BJ (cell line): ENCODE measurements at regions not wholly inside any gene's neighbourhood (a gene's known extent, or its start where the extent isn't known, plus 50 kb on each side); places are given as distances from the start of the nearest gene placed in this dataset.

Source experiments
- CTCF ChIA-PET: fragments of 350-600 bp; formaldehyde crosslinking; extraction: SDS; loops from one replicate; lab custom pipeline; 2021; ENCODE audit warnings: antibody characterized with exemption, inconsistent platforms; lab: Yijun Ruan, JAX
- POLR2A ChIA-PET: fragments of 300-600 bp; sonication (Branson Sonifier 250); formaldehyde crosslinking; extraction: SDS; loops from one replicate; lab custom pipeline; 2021; ENCODE audit warnings: antibody characterized with exemption; lab: Charles Lee
- DNase-seq: peaks from one replicate; pipeline ENCODE4 v3.0.0-alpha.2; 2011; ENCODE audit warnings: low read depth
- H3K27me3 ChIP-seq: 2 replicates; pipeline ENCODE4 v1.6.0; 2011; ENCODE audit warnings: low read length; ENCODE audit not compliant: control insufficient read depth, insufficient read depth
- H3K36me3 ChIP-seq: 2 replicates; pipeline ENCODE4 v1.5.1; 2011; ENCODE audit warnings: low read length; ENCODE audit not compliant: control insufficient read depth, insufficient read depth
- H3K4me3 ChIP-seq: 2 replicates; pipeline ENCODE4 v1.5.1; 2011; ENCODE audit warnings: low read depth, mild to moderate bottlenecking, control low read depth, low read length
- TF ChIP-seq, protein P1 (sequence below): IDR thresholded peaks from 2 replicates; pipeline ENCODE4 v1.5.1; 2011; ENCODE audit warnings: low read depth, mild to moderate bottlenecking, control low read depth, inconsistent platforms, low read length, moderate library complexity; ENCODE audit not compliant: insufficient read depth

DNA sequence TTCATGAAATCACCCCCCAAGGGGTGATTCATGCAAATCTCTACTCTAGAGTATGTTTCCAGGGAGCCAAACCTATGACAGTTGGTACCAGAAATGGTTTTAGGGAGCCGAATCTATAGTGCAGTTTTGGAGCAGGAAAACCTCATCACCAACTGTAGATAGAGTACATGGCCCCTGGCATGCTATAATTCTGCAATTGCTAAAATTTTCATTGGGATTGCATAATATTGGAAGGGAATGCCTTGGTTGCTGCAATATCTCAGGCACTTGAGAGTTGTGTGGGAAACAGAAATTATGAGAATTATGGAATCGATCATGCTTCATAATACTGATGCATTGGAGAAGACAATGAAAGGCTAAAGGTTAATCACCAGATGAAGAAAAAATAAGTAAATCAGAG is 148.2 kb upstream of the PLPPR1 start:
- DNase-seq, result no peak
- Histone ChIP-seq H3K36me3 (no peaks in the 10 kb centered on the region), H3K4me3 (no peak overlapping the region), H3K27me3 (no peaks in the 10 kb centered on the region)
- TF ChIP-seq, protein P1, sequence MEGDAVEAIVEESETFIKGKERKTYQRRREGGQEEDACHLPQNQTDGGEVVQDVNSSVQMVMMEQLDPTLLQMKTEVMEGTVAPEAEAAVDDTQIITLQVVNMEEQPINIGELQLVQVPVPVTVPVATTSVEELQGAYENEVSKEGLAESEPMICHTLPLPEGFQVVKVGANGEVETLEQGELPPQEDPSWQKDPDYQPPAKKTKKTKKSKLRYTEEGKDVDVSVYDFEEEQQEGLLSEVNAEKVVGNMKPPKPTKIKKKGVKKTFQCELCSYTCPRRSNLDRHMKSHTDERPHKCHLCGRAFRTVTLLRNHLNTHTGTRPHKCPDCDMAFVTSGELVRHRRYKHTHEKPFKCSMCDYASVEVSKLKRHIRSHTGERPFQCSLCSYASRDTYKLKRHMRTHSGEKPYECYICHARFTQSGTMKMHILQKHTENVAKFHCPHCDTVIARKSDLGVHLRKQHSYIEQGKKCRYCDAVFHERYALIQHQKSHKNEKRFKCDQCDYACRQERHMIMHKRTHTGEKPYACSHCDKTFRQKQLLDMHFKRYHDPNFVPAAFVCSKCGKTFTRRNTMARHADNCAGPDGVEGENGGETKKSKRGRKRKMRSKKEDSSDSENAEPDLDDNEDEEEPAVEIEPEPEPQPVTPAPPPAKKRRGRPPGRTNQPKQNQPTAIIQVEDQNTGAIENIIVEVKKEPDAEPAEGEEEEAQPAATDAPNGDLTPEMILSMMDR, result no peak
- CTCF ChIA-PET, result no interaction called here
- POLR2A ChIA-PET, result no interaction called here

DNA sequence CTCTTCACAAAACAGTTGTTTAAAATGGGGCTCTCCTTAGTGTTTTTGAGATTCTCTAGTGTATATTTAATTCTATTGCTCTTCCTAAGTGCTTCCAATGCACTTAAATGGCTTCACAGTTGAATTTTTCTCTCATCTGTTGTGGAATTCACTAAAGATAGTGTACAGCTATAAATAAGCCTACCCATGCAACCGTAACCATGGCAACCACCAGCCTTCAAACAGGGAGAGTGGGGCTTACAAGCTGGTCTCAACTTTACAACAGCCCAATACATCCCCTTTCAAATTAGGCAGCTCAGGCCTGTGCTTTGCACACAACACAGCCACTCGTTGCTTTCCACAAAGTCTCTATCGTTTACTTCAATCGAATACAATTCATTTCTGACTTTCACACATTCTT is 144.0 kb upstream of the PLPPR1 start:
- TF ChIP-seq, protein P1, result no peak
- CTCF ChIA-PET, result interaction anchor here (0.9 kb wide), 1 partner anchor 9 kb away, joined by 3 read pairs; no protein-coding TSS in a partner anchor

GRCh38 chr9:100890321-100890720 is 138.2 kb upstream of the PLPPR1 start:
- no peaks in the 10 kb centered on the region for H3K27me3 ChIP-seq
- CTCF ChIA-PET, result no interaction called here
- POLR2A ChIA-PET, result no interaction called here
- TF ChIP-seq, protein P1, result no peak
- DNase-seq, result no peak
- no peak overlapping the region for H3K4me3 ChIP-seq
- H3K36me3 ChIP-seq, result no peaks in the 10 kb centered on the region

More for the DNA sequence above, 144.0 kb upstream of the PLPPR1 start:
- no peaks in the 10 kb centered on the region for H3K36me3 ChIP-seq
- no peaks in the 10 kb centered on the region for H3K27me3 ChIP-seq
- POLR2A ChIA-PET, result no interaction called here
- no peak overlapping the region for H3K4me3 ChIP-seq
- no peak for DNase-seq

DNA sequence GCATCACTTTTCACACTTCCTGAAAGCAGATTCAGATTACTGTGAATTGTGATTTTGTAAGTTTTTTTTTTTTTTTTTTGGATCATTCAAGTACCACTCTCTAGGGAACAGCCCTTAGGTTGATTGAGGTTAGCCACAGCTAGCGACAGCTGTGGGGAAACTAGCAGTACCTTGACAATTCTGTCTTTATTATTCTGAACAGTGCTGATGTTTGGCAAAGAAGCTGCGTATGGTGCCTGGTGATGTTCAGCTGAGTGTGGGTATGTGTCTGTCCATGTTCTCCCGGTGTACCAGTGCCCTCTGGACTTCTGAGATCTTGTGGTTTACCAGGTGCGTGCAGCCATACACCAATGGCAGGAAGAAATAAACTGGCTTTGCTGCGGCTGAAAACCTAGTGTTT is 117.3 kb upstream of the PLPPR1 start:
- Histone ChIP-seq H3K27me3 (no peaks in the 10 kb centered on the region), H3K4me3 (no peak overlapping the region), H3K36me3 (no peaks in the 10 kb centered on the region)
- CTCF ChIA-PET, result no interaction called here
- TF ChIP-seq, protein P1, result no peak
- DNase-seq, result no peak
- POLR2A ChIA-PET, result no interaction called here

GRCh38 chr9:100913257-100913656 is 115.3 kb upstream of the PLPPR1 start:
- Histone ChIP-seq H3K36me3 (no peaks in the 10 kb centered on the region), H3K4me3 (no peak overlapping the region), H3K27me3 (no peaks in the 10 kb centered on the region)
- TF ChIP-seq, protein P1, result no peak
- DNase-seq, result no peak
- CTCF ChIA-PET, result no interaction called here
- POLR2A ChIA-PET, result no interaction called here
